Trophoblast cell (in vitro differentiated cells and primary cell): ENCODE measurements at regions not wholly inside any gene's neighbourhood (a gene's known extent, or its start where the extent isn't known, plus 50 kb on each side); places are given as distances from the start of the nearest gene placed in this dataset.

Source experiments
- DNase-seq, 2 donors: peaks; one replicate each; pipeline ENCODE4 v3.0.0-alpha.2; 2016
- H2AFZ ChIP-seq: 2 replicates; pipeline ENCODE4 v1.6.1; 2013; ENCODE audit warnings: low read length, moderate library complexity, mild to moderate bottlenecking; ENCODE audit not compliant: insufficient read depth, poor library complexity
- H2AK5ac ChIP-seq: 2 replicates; pipeline ENCODE4 v1.6.1; 2013; ENCODE audit warnings: mild to moderate bottlenecking, low read length
- H2BK120ac ChIP-seq: 2 replicates; pipeline ENCODE4 v1.6.1; 2013; ENCODE audit warnings: low read length, mild to moderate bottlenecking, moderate library complexity; ENCODE audit not compliant: insufficient read depth, poor library complexity
- H2BK12ac ChIP-seq: 2 replicates; pipeline ENCODE4 v1.6.1; 2013; ENCODE audit warnings: mild to moderate bottlenecking, low read length, moderate library complexity
- H2BK5ac ChIP-seq: 2 replicates; pipeline ENCODE4 v1.6.1; 2013; ENCODE audit warnings: low read length, low read depth, moderate library complexity, mild to moderate bottlenecking; ENCODE audit not compliant: poor library complexity
- H3K14ac ChIP-seq: 2 replicates; pipeline ENCODE4 v1.6.1; 2013; ENCODE audit warnings: mild to moderate bottlenecking, low read length
- H3K18ac ChIP-seq: 2 replicates; pipeline ENCODE4 v1.6.1; 2013; ENCODE audit warnings: mild to moderate bottlenecking, low read length
- H3K23ac ChIP-seq: 2 replicates; pipeline ENCODE4 v1.6.1; 2013; ENCODE audit warnings: low read length
- H3K27ac ChIP-seq: 2 replicates; pipeline ENCODE4 v1.5.1; 2013; ENCODE audit warnings: low read depth, mild to moderate bottlenecking, inconsistent platforms, low read length, moderate library complexity
- H3K27me3 ChIP-seq: 2 replicates; pipeline ENCODE4 v1.6.1; 2013; ENCODE audit warnings: inconsistent platforms, mild to moderate bottlenecking, low read length, moderate library complexity; ENCODE audit not compliant: insufficient read depth
- H3K36me3 ChIP-seq, 2 experiments: 1 replicate in 1 of 2; 2 replicates in 1 of 2; pipeline ENCODE4 v1.6.1; 2013; ENCODE audit warnings: low read length in 2 of 2, mild to moderate bottlenecking in 2 of 2, moderate library complexity in 1 of 2; ENCODE audit not compliant: insufficient read depth in 2 of 2, control insufficient read depth in 1 of 2
- H3K4ac ChIP-seq: 2 replicates; pipeline ENCODE4 v1.6.1; 2013; ENCODE audit warnings: low read depth, mild to moderate bottlenecking, low read length, moderate library complexity
- H3K4me1 ChIP-seq, 2 experiments: 1 replicate in 1 of 2; 2 replicates in 1 of 2; pipeline ENCODE4 v1.6.1; 2013; ENCODE audit warnings: low read length in 2 of 2, mild to moderate bottlenecking in 2 of 2, moderate library complexity in 1 of 2; ENCODE audit not compliant: insufficient read depth in 2 of 2, control insufficient read depth in 1 of 2
- H3K4me2 ChIP-seq: 2 replicates; pipeline ENCODE4 v1.6.1; 2013; ENCODE audit warnings: inconsistent platforms, mild to moderate bottlenecking, low read length, moderate library complexity
- H3K4me3 ChIP-seq: 2 replicates; pipeline ENCODE4 v1.5.1; 2013; ENCODE audit warnings: mild to moderate bottlenecking, low read depth, low read length, inconsistent platforms
- H3K79me1 ChIP-seq: one replicate; pipeline ENCODE4 v1.6.1; 2013; ENCODE audit warnings: low read length
- H3K79me2 ChIP-seq: 2 replicates; pipeline ENCODE4 v1.6.1; 2013; ENCODE audit warnings: low read length, mild to moderate bottlenecking; ENCODE audit not compliant: control insufficient read depth, insufficient read depth, poor library complexity
- H3K9ac ChIP-seq: 2 replicates; pipeline ENCODE4 v1.6.1; 2013; ENCODE audit warnings: mild to moderate bottlenecking, low read length
- H3K9me3 ChIP-seq: 2 replicates; pipeline ENCODE4 v1.6.1; 2013; ENCODE audit warnings: low read depth, mild to moderate bottlenecking, control low read depth, inconsistent platforms, low read length; ENCODE audit not compliant: insufficient read depth
- H4K12ac ChIP-seq: 2 replicates; pipeline ENCODE4 v1.6.1; 2013; ENCODE audit warnings: low read depth, mild to moderate bottlenecking, low read length, moderate library complexity
- H4K8ac ChIP-seq: 2 replicates; pipeline ENCODE4 v1.6.1; 2013; ENCODE audit warnings: low read depth, mild to moderate bottlenecking, low read length, moderate library complexity
- H4K91ac ChIP-seq: one replicate; pipeline ENCODE4 v1.6.1; 2013; ENCODE audit warnings: low read depth, mild to moderate bottlenecking, low read length, moderate library complexity
- WGBS: extraction: QIAGEN DNeasy Blood & Tissue Kit; methylation state at CpG from one replicate; pipeline ENCODE4 v1.1.7; 2013; ENCODE audit warnings: missing lambda C conversion rate; ENCODE audit not compliant: insufficient read length, insufficient coverage; ENCODE audit errors: extremely low coverage; 5-methylcytosine and 5-hydroxymethylcytosine counted together

DNA sequence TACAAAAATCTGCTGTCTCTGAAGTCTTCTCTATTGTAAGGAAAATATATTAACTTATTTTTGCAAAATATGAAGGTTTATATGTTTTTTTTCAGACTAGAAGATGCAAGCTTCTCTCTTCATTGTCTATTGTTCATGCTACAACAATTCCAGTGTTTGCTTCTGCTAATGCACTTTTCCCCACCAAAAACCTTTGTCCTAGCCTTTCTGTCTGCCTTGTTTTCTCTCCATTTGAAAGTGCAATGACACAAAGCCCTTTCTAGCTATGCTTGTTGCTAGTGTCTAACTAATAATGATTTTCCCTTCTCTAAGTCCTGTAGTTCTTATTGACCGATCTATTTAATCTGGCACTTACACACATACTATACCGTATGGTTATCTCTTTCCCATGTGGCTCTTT is 369.5 kb upstream of the CELF4 start:
- Histone ChIP-seq H3K9me3 (no peaks in the 10 kb centered on the region), H3K4me3 (no peak overlapping the region), H3K23ac (no peak overlapping the region), H2BK120ac (no peak overlapping the region), H3K4me2 (no peak overlapping the region), H4K91ac (no peak overlapping the region), H3K9ac (no peak overlapping the region), H3K79me2 (no peaks in the 10 kb centered on the region), H3K27ac (no peak overlapping the region), H2AK5ac (no peak overlapping the region), H2AFZ (no peak overlapping the region), H2BK12ac (no peak overlapping the region), H4K8ac (no peak overlapping the region), H3K18ac (no peak overlapping the region), H3K4ac (no peak overlapping the region), H2BK5ac (no peak overlapping the region), H4K12ac (no peak overlapping the region), H3K27me3 (no peaks in the 10 kb centered on the region), H3K79me1 (no peaks in the 10 kb centered on the region), H3K36me3 (no peaks in the 10 kb centered on the region), H3K14ac (no peak overlapping the region), H3K4me1 (no peaks in the 10 kb centered on the region)
- DNase-seq, result no peak
- no CpG with 5 or more reads among the region's 2 CpGs for whole genome bisulfite sequencing

DNA sequence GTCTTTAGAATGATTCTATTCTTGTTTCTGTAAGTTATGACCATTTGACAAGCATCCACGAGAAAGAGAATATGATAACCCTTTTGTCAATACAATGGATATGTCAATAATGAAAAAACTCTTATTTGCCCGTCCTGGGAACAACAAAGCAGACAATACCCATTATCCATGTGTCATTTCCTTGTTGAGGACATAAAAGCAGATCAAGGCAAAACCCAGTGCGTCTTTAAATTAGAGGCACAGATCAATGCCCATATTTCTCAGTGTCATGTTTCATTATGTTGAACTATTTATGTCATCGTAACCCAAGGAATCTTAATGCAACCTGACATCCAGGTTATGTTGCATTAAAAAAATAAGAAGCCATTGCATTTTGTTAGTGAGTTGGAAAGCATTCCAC is 365.0 kb upstream of the CELF4 start:
- no CpG with 5 or more reads among the region's 4 CpGs for WGBS
- no peak overlapping the region for H2BK12ac ChIP-seq

DNA sequence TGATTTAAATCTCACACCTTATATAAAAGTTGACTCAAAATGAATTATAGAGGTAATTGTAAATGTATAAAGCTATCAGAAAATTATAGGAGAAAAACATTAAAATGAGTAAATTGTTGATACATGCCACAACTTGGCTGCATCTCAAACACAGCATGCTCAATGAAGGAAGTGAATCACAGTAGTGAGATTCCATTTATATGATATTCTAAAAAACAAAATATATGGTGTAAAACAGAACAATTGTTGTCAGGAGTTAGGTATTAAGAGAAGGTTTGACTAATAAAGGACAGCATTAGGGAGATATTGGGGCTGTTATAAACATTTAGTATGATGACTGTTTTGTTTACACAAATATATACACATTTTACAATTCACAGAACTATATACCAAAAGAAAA is 356.6 kb upstream of the CELF4 start:
- H3K4me2 ChIP-seq, result no peak overlapping the region
- no peak overlapping the region for H3K18ac ChIP-seq
- no peak overlapping the region for H2AFZ ChIP-seq
- H2BK120ac ChIP-seq, result no peak overlapping the region
- DNase-seq, result no peak
- no peak overlapping the region for H3K4ac ChIP-seq
- no peak overlapping the region for H2BK12ac ChIP-seq
- H2AK5ac ChIP-seq, result no peak overlapping the region
- no peak overlapping the region for H4K12ac ChIP-seq
- H3K79me2 ChIP-seq, result no peaks in the 10 kb centered on the region
- H3K14ac ChIP-seq, result no peak overlapping the region
- no peak overlapping the region for H4K8ac ChIP-seq
- no peaks in the 10 kb centered on the region for H3K9me3 ChIP-seq
- H3K27ac ChIP-seq, result no peak overlapping the region
- H3K4me1 ChIP-seq, result no peaks in the 10 kb centered on the region
- H2BK5ac ChIP-seq, result no peak overlapping the region
- H4K91ac ChIP-seq, result no peak overlapping the region
- no peak overlapping the region for H3K9ac ChIP-seq
- no peaks in the 10 kb centered on the region for H3K27me3 ChIP-seq
- no peaks in the 10 kb centered on the region for H3K79me1 ChIP-seq
- H3K23ac ChIP-seq, result no peak overlapping the region
- no peaks in the 10 kb centered on the region for H3K36me3 ChIP-seq
- no peak overlapping the region for H3K4me3 ChIP-seq

More for the DNA sequence above, 365.0 kb upstream of the CELF4 start:
- Histone ChIP-seq H3K79me2 (no peaks in the 10 kb centered on the region), H2BK120ac (no peak overlapping the region), H3K4me3 (no peak overlapping the region), H4K91ac (no peak overlapping the region), H3K18ac (no peak overlapping the region), H2BK5ac (no peak overlapping the region), H4K12ac (no peak overlapping the region), H3K4me1 (no peaks in the 10 kb centered on the region), H3K9ac (no peak overlapping the region), H3K9me3 (no peaks in the 10 kb centered on the region), H4K8ac (no peak overlapping the region), H3K23ac (no peak overlapping the region), H3K79me1 (no peaks in the 10 kb centered on the region), H3K27ac (no peak overlapping the region), H3K36me3 (no peaks in the 10 kb centered on the region), H3K14ac (no peak overlapping the region), H3K4me2 (no peak overlapping the region), H3K4ac (no peak overlapping the region), H2AFZ (no peak overlapping the region), H2AK5ac (no peak overlapping the region), H3K27me3 (no peaks in the 10 kb centered on the region)
- DNase-seq, result no peak

DNA sequence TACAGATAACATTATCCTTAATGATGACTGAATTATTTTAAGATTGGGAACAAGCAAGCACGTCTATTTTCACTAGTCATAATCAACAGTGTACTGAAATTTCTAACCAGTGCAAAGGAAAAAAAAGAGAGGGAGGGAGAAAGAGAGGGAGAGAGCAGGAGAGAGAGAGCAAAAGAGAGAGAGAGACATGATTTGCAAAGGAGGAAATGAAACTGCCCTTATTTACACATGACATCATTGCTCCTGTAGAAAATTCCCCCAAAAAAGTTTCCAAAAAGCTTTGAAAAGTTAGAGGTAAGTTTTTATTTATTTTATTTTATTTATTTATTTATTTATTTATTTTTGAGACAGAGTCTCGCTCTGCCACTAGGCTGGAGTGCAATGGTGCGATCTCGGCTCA is 355.3 kb upstream of the CELF4 start:
- no peak overlapping the region for H2AFZ ChIP-seq
- H2BK12ac ChIP-seq, result no peak overlapping the region
- no peaks in the 10 kb centered on the region for H3K36me3 ChIP-seq
- H4K8ac ChIP-seq, result no peak overlapping the region
- no peaks in the 10 kb centered on the region for H3K27me3 ChIP-seq
- H4K12ac ChIP-seq, result no peak overlapping the region
- no peak overlapping the region for H4K91ac ChIP-seq
- no peak overlapping the region for H2AK5ac ChIP-seq
- no peaks in the 10 kb centered on the region for H3K9me3 ChIP-seq
- H3K14ac ChIP-seq, result no peak overlapping the region
- H3K9ac ChIP-seq, result no peak overlapping the region
- H3K4me3 ChIP-seq, result no peak overlapping the region
- no peak overlapping the region for H3K23ac ChIP-seq
- H3K79me1 ChIP-seq, result no peaks in the 10 kb centered on the region
- H2BK120ac ChIP-seq, result no peak overlapping the region
- H3K4ac ChIP-seq, result no peak overlapping the region
- H3K27ac ChIP-seq, result no peak overlapping the region
- H3K4me1 ChIP-seq, result no peaks in the 10 kb centered on the region
- no peaks in the 10 kb centered on the region for H3K79me2 ChIP-seq
- no peak overlapping the region for H2BK5ac ChIP-seq
- DNase-seq, result no peak
- WGBS, result no CpG with 5 or more reads among the region's 4 CpGs
- no peak overlapping the region for H3K18ac ChIP-seq
- no peak overlapping the region for H3K4me2 ChIP-seq

DNA sequence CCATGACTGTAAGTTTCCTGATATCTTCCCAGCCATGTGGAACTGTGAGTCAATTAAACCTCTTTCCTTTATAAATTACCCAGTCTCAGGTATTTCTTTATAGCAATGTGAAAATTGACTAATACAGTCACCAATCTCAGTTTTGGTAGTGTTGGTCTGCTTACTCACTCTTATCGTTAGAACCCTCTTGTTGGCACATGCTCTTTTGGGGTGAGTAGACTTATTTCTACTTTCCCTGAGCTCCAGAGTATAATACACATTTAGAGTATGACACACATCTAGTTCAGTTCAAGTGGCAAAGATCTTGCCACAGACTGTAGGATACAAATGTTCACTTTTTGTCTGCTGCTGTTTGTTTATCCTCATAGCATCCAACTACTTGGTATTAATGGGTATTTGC is 347.5 kb upstream of the CELF4 start:
- DNase-seq, result no peak
- WGBS, result no CpG with 5 or more reads among the region's 1 CpG
- no peak overlapping the region for H2BK12ac ChIP-seq
- H3K9ac ChIP-seq, result no peak overlapping the region
- H2AFZ ChIP-seq, result no peak overlapping the region
- no peak overlapping the region for H4K12ac ChIP-seq
- no peak overlapping the region for H3K4me3 ChIP-seq
- no peaks in the 10 kb centered on the region for H3K4me1 ChIP-seq
- no peak overlapping the region for H3K23ac ChIP-seq
- H3K27me3 ChIP-seq, result no peaks in the 10 kb centered on the region
- no peak overlapping the region for H4K8ac ChIP-seq
- H3K4me2 ChIP-seq, result no peak overlapping the region
- no peak overlapping the region for H3K18ac ChIP-seq
- H4K91ac ChIP-seq, result no peak overlapping the region
- no peaks in the 10 kb centered on the region for H3K36me3 ChIP-seq
- no peak overlapping the region for H3K4ac ChIP-seq
- no peak overlapping the region for H2BK120ac ChIP-seq
- no peaks in the 10 kb centered on the region for H3K9me3 ChIP-seq
- H3K79me1 ChIP-seq, result no peaks in the 10 kb centered on the region
- H3K27ac ChIP-seq, result no peak overlapping the region
- H2AK5ac ChIP-seq, result no peak overlapping the region
- H2BK5ac ChIP-seq, result no peak overlapping the region
- no peak overlapping the region for H3K14ac ChIP-seq
- H3K79me2 ChIP-seq, result no peaks in the 10 kb centered on the region
